ENCODE measurements at regions not wholly inside any gene's neighbourhood (a gene's known extent, or its start where the extent isn't known, plus 50 kb on each side); places are given as distances from the start of the nearest gene placed in this dataset.
"Not testable (repeated sequence)": the region's sequence is repeated elsewhere in the genome, so short reads cannot be mapped to it uniquely, and the experiment has no call there.

DNA sequence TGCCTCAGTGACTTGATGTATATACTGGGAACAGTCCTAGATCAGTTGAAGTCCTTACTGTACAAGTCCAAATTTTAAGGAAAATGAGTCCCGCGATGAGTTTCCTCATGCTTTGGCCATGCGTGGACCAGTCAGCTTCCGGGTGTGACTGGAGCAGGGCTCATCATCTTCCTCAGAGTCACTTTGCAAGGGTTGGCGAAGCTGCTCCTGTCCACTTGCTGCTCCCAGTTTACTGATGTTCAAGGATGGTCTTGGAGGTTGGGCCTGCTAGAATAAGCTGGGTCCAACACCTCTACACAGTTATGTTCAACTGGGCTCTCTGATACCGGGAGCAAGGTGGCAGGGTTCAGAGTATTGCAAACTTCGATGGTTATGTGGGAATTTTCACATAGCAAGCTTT is 66.2 kb upstream of the PRMT8 start:
- not testable (repeated sequence) for DNase-seq

DNA sequence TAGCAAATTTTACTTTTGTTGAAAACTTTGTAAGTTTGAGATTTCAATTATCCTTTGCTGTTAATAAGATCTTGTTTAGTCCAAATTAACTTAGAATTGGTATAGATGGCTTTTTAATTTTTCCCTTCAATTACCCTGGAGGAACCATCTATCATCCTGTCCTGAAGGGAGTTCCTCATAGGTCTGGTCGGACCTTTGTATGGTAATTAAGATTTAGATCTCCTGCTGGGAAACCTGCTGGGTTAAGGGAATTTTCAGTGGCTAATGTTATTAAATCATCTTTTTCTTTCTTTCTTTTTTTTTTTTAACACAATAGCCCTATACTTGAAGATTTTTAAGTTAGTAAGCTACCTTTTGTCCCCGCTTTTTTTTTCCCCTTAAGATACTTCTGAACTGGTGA is 63.0 kb upstream of the PRMT8 start:
- DNase-seq: no peak

DNA sequence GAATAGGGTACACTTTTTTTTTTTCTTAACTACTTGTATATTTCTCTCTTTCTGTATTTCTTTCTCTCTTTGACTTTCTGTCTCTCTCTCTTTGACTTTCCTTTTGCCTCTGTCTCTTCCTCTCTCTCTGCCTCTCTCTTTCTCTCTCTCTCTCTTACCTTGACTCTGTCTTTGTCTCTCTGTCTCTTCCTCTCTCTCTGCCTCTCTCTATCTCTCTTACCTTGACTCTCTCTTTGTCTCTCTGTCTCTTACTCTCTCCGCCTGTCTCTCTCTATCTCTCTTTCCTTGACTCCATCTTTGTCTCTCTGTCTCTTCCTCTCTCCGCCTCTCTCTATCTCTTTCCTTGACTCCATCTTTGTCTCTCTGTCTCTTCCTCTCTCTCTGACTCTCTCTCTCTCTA is 62.4 kb upstream of the PRMT8 start:
- no peak for DNase-seq

DNA sequence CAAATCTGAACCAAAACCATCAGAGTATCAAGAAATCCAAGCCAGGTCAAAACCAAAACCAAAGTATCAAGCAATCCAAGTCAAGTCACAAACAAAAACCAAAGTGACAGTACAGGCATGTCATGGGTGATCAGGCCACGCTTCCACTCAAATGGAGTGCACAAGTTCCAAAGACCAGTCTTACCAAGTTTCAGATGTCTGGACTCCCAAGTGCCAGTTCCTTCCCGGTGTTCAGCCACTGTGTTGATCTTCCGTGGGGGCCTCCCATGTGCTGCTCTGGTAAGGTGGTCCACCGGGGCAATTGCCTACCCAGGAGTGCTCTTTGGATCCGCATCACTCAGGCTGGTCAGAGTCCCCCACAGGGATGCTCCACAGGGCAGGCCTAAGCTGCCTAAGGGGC is 61.5 kb upstream of the PRMT8 start:
- not testable (repeated sequence) for DNase-seq

DNA sequence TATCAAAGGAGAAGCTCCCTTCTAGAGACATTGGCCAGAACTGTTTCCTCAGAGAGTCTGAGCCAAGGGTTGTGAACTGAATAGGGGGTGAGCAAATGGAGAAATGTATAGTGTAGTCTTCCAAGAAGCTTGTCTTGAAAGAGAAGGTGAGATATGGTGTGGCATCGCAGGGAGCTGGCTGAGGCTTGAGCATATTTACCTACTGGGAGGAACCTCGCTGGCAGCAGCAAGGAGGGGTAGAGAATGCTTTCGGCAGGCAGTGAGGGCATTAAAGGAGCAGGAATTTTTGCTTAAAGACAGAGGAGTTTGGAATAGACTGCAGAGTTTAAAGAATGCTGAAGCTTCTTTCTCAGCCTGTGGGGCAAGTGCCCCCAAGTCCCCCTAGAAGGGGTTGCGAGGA is 59.3 kb upstream of the PRMT8 start:
- no peak for DNase-seq

DNA sequence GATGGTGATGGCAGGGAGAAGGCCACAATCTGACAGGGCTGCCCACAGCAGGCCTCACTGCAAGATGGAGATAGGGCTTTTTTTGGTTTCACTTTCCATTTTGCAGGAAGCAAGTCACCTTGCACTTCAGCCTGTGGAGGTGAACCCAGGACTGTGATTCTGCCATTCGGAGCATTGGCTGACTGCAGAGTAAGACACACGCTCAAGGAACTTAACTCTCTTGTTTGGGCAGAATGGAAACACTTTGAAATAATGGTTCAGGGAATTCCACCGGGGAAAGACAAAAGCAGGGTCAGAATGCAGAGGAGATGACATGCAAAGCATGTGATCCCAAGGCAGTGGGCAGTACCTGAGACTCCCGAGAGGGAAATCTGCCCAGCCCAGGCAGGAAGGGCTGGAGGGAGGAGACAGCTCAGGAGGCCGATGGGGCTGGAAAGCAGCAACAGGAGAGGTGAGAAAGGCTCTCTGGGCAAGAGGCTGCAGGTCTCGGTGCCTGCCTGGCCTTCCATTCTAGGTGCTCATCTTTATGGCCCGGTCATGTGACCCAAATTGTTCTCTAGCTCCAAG is 58.7 kb upstream of the PRMT8 start:
- DNase-seq: no peak

DNA sequence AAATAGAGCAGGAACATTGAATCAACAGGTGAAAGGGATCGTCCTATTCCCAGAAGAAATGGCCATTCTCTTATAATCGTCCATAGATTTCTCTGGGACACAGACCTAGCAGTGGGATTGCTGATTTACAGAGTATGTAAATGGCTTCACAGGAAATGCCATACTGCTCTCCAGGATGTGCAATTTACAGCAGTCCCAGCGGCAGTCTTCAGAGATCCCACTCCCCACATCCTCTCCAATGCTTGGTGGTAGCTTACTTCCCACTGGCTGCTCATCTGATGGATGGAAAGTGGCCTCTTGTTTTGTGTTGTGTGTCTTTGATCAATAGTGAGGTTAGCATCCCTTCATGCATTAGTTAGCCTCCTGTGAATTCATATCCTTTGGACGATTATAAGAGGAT is 58.1 kb upstream of the PRMT8 start:
- no peak for DNase-seq

DNA sequence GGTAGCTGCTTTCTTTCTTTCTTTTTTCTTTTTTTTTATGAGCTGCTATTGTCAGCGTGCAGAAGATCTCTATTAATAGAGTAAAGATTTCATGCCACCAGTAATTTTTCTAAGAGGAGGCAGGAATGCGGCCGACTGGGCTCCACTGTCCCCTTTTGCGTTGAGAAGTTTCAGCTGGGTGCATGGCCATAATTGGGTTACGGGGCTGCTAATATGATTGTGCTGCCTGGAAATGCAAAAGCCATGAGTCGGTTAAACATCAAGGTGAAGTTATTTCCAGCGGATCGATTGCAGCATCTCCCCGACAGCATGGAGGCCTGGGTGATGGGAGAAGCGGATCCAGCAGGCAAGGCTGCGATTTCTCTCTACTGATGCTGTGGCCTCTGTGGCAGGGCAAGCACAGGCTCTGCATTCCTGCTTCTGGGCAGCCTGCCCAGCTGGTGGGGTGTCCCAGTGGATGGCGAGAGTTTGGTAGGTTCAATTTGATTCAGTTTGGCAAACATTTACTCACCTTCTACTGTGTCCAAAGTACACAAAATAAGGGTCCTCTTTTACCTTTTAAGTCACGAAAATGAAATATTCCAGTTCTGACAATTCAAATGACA is 54.4 kb upstream of the PRMT8 start:
- peak; percentile 65 for DNase-seq

DNA sequence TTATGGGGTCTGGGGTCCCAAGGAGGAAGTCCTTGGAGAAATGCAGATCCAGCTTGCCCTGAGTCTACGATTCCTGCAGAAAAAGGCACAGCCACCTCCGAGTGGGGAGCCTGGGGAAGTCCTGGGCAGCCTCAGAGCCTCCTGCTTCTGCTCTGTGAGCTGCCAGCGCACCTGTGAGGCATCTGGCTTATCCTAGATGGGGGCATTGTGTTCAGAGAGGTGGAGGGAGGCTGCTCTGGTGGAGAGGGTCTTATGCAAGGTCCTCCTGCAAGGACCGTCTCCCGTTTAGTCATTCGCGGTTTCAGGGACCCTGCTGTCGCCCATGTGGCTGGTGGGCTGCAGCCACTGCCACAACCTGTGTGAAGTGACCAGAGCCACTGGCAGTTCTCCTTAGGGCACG is 53.0 kb upstream of the PRMT8 start:
- DNase-seq: no peak

DNA sequence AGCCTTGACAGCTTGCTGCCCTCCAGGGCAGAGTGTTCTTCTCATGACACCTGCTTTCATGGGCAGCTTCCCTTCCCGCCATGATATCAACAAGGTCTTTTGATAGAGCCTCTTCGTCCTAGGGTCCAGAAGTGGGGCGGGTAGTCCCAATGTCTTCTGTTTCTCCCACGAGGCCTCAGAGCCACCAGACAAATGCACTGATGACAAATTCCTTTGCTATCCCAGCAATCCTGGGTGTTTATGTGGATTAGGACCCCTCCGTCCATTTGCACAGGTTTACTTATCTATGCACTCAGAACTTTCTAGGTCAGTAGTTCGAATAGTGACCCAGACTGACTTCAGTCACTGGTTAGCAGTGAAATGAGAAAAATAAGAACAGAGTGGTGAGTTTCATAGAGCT is 52.6 kb upstream of the PRMT8 start:
- no peak for DNase-seq
